VCaP (cell line): ENCODE measurements at regions not wholly inside any gene's neighbourhood (a gene's known extent, or its start where the extent isn't known, plus 50 kb on each side); places are given as distances from the start of the nearest gene placed in this dataset.

Source experiments
- H3K27ac ChIP-seq: fragments of 450-650 bp; 2 replicates; pipeline ENCODE4 v1.5.1; 2017
- TF ChIP-seq, protein P1 (sequence below): fragments of 450-650 bp; conservative IDR thresholded peaks from 2 replicates; pipeline ENCODE4 v1.5.1; 2017; ENCODE audit warnings: mild to moderate bottlenecking, moderate library complexity

DNA sequence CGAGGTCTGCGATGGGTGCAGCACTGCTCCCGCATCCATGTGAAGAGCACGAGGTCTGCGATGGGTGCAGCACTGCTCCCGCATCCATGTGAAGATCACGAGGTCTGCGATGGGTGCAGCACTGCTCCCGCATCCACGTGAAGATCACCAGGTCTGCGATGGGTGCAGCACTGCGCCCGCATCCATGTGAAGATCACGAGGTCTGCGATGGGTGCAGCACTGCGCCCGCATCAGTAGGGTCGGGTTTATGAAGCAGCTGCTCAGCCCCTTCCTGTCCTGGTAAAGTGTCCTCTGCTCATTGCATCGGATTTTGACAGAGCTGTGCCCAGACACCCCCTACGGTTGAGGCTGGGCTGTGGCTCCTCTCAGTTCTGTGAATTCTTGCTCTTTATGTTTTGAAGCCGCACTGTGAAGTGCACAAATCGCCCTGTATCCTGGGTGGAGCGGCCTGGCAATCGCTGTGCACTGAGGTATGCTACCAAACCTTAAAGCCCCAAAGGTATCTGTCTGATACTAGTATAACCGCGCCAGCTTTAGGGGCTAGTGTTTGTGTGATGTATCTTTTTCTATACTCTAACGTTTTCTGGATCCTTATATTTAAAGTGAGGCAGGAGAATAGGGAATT lies 98.7 kb downstream of the CPZ start:
- TF ChIP-seq, protein P1, sequence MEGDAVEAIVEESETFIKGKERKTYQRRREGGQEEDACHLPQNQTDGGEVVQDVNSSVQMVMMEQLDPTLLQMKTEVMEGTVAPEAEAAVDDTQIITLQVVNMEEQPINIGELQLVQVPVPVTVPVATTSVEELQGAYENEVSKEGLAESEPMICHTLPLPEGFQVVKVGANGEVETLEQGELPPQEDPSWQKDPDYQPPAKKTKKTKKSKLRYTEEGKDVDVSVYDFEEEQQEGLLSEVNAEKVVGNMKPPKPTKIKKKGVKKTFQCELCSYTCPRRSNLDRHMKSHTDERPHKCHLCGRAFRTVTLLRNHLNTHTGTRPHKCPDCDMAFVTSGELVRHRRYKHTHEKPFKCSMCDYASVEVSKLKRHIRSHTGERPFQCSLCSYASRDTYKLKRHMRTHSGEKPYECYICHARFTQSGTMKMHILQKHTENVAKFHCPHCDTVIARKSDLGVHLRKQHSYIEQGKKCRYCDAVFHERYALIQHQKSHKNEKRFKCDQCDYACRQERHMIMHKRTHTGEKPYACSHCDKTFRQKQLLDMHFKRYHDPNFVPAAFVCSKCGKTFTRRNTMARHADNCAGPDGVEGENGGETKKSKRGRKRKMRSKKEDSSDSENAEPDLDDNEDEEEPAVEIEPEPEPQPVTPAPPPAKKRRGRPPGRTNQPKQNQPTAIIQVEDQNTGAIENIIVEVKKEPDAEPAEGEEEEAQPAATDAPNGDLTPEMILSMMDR, result no peak
- no peak overlapping the region for H3K27ac ChIP-seq

DNA sequence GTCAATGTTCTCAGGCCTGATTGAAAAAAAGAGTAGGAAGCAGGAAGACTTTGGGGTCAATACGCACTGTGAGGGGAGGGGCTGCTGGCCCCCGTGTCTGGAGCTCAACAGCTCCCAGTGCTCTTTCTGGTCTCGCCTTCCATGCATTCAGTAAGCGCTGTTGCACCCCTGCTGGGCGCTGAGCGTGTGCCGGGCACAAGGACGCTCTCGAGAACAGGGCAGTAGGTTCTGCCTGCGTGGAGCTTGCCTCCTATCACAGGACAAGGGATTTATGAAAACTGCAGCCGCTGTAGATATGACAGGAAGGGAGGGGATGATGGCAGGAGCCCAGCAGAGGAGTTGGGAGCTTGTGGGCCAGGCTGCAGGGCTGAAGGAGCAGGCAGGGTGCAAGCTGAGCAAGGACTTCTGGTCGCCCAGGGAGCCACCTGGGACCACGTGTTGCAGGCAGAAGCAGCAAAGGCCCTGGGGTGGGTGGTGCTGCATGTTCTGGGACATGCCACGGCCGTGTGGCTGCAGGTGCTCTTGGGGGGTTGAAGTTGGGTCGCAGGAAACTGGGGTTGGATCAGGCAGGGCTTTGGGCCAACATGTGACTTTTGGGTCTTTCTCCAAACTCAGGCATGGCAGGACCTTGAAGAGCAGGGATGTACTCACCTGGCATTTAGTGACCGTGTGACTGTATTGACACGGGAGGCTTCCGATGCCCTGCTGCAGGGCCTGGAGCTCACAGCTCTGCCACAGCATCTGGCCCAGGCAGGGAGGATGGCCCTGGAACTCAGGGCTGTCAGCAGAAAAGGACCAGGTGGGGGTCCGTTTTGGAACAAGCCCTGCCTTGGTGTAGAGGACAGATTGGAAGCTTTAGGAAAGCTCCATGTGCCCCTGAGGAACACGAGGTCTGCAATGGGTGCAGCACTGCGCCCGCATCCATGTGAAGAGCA lies 97.9 kb downstream of the CPZ start:
- TF ChIP-seq, protein P1, result no peak
- H3K27ac ChIP-seq, result no peak overlapping the region

GRCh38 chr4:8689741-8690140 lies 97.2 kb downstream of the CPZ start:
- TF ChIP-seq, protein P1, result no peak

GRCh38 chr4:8688908-8689445 lies 96.4 kb downstream of the CPZ start:
- TF ChIP-seq, protein P1, result no peak

More at GRCh38 chr4:8689741-8690140, 97.2 kb downstream of the CPZ start:
- H3K27ac ChIP-seq, result no peak overlapping the region

GRCh38 chr4:8688041-8688907 lies 95.7 kb downstream of the CPZ start:
- no peak overlapping the region for H3K27ac ChIP-seq
- TF ChIP-seq, protein P1, result peak; percentile 77

More at GRCh38 chr4:8688908-8689445, 96.4 kb downstream of the CPZ start:
- H3K27ac ChIP-seq, result no peak overlapping the region

DNA sequence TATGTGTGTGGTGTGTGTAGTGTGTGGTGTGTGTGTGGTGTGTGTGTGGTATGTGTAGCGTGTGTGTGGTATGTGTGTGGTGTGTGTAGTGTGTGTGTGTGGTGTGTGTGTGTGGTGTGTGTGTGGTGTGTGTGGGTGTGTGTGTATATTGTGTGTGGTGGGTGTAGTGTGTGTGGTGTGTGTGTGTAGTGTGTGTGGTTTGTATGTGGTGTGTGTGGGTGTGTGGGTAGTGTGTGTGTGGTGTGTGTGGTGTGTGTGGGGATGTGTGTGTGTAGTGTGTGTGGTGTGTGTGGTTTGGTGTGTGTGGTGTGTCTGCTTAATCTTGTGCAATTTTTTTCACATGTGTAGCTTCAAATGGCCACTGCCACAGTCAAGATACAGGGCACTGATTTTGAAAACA lies 94.5 kb downstream of the CPZ start:
- H3K27ac ChIP-seq, result no peak overlapping the region
- TF ChIP-seq, protein P1, result no peak
